Stimulated activated CD4-positive, alpha-beta T cell treated with anti-CD3 and anti-CD28 coated beads, TNF-alpha, amount 100 ng/mL, for 4 hours (primary cell): ENCODE measurements at regions not wholly inside any gene's neighbourhood (a gene's known extent, or its start where the extent isn't known, plus 50 kb on each side); places are given as distances from the start of the nearest gene placed in this dataset.
"Not testable (repeated sequence)": the region's sequence is repeated elsewhere in the genome, so short reads cannot be mapped to it uniquely, and the experiment has no call there.

Experiments
- DNase-seq, 3 experiments: peaks; one replicate each; pipeline ENCODE4 v3.0.0-alpha.2; 2020; ENCODE audit warnings: low read depth in 3 of 3

DNA sequence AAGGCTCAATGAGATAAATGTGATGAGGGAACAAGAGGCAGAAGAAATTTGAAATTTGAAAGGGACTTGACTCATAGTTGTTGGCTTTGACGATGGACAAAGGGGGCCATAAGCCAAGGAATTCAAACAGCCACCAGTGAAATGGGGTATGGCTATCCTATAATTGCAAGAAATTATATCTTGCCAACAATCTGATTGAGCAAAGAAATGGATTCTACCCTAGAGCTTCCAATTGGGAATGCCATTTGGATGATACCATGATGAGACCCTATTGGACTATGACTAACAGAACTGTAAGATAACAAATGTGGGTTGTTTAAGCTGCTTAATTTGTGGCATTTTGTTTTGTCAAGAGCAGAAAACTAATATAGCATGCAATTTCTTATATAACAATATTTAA lies 270.1 kb upstream of the ARSJ start:
- no peak for DNase-seq

DNA sequence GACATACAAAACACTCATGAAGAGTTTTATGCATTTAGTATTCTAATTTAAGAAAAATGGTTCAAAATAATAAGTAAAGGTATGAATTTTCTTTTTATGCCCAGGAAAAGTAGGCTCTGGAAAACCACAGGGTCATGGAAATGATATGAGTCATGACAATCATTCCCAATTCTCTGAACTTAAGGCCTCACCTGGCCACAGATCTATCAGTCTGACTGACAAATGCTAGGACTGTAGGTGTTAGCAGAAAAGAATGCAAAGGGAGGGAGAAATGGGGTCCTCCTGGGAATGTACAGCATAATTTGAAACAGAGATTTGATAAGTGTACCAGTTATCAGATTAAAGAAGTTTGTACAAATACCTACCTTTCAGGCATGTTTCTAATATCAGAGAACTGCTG lies 270.5 kb upstream of the ARSJ start:
- DNase-seq, result no peak

DNA sequence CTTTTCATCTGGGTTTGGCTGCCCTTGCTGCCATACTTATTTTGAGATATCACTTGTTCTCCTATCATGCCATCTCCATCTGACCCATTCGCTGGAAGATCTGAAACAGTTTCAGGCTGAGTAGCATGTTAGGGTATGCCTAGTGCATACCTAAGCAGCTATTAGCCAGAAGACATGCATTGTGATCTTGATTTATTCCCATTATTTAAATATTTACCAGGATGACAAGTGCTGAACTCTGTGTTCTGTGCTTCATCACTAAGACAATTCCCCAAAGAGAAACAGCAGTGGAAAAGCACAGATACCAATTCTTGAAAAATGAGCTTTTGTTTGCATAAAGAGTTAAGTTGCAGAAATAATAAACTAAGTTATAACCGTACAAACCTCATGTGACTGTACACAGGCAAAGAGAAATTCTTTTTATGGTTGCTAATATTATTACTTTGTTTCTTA lies 271.0 kb upstream of the ARSJ start:
- DNase-seq, result no peak

DNA sequence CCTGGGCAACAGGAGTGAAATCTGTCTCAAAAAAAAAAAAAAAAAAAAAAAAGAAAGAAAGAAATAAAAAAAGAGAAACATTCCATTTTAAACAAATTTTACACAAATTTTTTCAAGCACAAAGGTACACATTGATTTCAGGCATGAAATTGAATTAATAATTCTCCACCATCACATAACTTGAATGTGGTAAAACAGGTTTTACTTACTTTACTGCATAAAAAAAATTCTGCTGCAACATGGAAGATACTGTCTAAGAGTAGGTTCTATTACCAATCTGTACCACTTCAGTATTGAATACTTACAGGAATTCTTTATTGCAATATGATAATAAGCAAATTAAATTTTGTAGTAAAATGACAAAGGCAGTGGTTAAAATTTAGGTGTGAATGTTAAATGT lies 271.6 kb upstream of the ARSJ start:
- DNase-seq, result no peak

DNA sequence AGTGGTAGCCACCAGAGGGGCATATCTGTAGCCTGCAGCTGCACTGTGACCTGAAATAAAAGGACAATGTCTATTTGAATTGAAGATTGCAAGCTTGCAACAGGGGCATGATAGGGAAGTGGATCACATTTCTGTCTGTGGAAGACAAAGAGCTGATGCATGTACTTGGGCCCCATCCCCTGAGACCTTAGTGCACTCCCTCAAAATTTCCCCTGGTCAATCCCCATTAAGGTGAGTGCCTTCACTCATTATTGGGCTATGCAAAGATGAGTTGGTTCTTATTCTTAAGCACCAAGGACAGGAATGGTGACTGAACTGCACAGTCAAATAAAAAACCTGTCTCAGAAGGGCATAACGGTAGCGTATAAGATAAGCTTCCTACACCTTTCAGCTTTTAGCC lies 273.1 kb upstream of the ARSJ start:
- no peak for DNase-seq

DNA sequence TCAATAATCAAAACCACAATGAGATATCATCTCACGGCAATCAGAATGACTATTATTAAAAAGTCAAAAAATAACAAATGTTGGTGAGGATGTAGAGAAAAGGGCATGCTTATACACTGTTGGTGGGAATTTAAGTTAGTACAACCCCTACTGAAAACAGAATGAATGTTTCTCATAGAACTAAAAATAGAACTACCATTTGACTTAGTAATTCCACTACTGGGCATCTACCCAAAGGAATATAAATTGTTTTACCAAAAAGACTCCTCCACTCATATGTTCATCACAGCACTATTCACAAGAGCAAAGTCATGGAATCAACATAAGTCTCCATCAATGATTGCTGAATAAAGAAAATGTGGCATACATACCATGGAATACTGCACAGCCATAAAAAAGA lies 278.1 kb upstream of the ARSJ start:
- DNase-seq, result no peak

DNA sequence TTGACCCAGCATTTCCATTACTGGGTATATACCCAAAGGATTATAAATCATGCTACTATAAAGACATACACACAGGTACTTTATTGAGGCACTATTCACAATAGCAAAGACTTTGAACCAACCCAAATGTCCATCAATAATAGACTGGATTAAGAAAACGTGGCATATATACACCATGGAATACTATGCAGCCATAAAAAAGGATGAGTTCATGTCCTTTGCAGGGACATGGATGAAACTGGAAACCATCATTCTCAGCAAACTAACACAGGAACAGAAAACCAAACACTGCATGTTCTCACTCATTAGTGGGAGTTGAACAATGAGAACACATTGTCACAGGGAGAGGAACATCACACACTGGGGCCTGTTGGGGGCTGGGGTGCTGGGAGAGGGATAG lies 283.0 kb upstream of the ARSJ start:
- not testable (repeated sequence) for DNase-seq

DNA sequence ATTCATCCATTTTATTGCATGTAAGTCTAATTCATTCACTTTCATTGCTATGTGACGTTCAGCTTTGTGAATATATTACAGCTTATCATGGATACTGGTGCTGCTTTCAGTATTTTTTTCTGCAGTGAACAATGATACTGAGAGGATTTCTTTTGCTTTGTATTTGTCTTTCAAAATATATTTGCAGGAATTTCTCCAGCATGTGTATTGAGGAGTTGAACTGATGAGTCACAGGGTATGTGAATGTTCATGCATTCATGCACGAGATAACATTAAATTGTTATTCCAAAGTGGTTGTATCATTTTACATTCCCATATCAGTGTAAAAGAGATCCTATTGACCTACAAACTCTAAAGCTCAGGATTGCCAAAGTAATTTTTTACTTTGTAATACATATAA lies 283.8 kb upstream of the ARSJ start:
- no peak for DNase-seq

DNA sequence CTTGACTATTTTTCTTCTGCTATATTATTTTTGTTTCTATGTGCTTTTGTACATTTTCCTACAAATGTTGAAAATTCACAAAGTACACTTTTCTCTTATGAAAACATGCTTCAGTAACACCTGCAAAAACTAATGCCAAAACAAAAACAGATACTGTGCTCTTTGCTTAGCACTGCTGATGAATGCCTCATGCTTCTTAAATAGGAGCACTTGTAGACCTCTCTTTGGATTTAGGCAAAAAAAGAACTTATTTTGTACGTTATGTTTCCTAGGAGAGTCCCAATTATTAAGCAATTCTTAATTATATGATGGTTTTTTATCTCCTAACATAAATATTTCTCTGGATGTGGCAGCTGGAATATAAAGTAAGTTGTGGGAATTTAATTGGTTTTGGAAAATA lies 285.0 kb upstream of the ARSJ start:
- no peak for DNase-seq

DNA sequence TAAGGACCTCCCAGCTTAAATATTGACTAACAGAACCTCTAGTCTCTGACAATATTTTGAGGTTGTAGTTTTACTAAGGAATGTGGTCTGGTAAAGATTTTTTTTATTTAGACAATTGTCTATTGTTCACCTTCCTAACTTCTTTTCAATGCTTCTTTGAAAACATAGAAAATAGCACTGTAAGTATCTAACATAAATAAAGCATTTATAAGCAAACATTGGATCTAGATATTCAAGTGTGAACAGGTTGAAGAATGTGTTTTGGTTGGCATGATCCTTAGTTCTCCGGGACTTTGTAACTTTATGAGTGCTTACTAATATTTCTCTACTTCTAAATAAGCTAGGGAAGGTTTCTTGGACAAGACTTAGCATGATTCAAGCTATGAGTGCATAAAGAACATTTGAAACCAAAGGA lies 285.4 kb upstream of the ARSJ start:
- no peak for DNase-seq

DNA sequence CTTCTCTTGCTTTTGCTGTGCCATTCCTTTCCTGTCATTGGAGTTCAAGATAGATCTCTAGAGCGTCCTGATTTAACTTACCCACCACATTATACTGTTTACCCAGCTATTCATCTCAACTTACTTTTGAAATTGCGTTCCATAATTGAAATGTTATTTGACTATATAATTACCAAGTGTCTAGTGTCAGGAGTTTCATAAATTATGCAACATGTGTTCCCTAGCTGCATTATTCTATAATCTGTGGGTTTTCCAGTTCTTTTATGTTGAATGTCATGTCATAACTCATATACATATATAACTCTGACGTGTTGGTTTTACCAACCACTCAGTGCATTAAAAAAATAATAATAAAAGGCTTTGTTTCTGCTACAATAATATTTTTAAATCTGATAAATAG lies 285.9 kb upstream of the ARSJ start:
- no peak for DNase-seq

DNA sequence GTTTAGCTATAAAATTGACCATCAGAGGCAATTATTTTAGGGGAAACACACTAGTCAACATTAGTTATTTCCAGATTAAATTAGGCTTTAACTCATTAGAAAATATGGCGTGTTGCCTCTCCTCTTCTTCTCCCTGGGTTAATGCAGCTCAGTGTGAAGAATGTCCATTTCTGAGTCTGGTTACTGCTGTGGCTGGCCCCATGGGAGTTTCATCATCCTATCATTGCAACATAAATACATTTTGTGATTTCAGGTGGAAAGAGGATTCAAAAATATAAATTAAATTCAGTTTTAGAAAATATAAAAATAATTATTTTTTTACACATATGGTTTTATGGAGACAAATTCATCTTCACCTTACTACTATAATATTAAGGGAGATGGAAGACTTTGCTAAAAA lies 288.5 kb upstream of the ARSJ start:
- DNase-seq, result no peak

DNA sequence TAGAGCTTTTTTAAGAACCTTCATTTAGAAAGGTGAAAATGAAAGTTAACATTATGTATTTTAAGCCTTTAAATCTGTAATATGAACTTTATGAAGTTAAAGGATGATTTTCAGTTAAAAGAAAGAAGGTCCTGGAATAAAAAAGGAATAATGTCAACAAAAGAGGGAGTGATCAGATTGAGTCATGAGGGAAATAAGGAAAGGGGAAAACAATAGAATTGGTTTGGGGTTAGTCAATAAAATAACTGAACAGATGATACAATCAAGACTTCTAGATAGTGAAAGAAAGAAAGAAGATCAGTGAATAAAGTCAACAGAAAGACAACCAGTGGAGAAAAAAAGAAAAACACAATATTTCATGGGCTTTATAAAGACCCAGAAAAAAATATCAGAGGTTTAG lies 291.6 kb upstream of the ARSJ start:
- no peak for DNase-seq

DNA sequence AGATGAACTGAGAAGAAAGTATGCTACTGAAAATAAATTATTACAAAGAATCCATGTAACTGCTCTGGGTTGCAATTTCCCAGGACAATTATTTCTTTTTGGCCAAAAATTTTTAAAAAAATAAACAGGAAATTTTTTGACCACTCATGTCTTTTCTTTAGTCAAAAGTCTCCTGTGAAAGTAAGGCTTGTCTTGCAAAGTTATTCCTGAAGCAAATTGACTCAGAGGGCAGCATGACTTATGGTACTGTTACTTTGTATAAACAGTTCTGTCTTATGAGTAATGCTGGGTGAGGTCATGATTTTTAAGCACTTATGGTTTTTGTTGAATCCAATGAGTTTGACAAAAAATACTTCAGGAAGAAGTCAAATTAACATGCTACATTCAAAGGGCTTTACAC lies 292.8 kb upstream of the ARSJ start:
- no peak for DNase-seq

DNA sequence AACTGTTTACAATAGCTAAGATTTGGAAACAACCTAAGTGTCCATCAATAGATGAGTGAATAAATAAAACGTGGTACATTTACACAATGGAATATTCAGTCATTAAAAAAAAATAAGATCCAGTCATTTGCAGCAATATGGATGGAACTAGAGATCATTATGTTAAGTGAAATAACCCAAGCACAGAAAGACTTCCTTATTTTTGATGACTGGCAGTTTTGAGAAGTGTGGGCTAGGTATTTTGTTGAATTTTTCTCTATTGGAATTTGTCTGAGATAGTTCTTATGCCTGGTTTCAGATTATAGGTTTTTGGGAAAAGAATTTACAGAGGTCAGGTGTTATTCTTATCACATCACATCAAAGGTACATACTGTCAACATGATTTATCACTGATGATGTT lies 293.8 kb upstream of the ARSJ start:
- no peak for DNase-seq

DNA sequence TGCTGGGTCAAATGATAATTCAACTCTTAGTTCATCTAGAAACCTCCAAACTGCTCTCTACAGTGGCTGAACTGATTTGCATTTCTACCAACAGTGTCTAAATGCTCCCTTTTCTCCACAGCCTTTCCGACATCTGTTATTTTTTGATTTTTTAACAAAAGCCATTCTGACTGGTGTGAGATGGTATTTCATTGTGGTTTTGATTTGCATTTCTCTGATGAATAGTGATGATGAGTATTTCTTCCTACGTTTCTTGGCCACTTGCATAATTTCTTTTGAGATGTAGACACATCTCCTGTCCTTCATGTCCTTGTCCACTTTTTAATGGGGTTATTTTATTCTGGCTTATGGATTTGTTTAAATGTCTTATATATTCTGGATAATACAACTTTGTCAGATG lies 298.2 kb upstream of the ARSJ start:
- DNase-seq, result no peak

DNA sequence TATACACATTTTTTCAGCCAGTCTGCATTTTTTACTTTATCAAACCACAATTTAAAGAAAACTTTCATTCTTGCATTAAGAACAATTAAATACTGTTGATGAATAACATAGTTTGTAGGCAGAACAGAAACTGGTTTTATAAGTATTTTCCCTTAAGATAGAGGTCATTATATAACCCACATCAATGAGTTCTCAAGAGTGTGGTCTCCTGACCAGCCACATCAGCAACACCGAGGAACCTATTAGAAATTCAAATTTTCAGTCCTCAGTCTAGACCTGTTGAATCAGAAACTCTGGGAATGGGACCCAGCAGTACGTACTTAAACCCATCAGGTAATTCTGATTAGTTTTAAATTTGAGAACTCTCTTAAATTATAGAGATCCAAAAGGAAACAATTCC lies 299.6 kb upstream of the ARSJ start:
- DNase-seq, result no peak

DNA sequence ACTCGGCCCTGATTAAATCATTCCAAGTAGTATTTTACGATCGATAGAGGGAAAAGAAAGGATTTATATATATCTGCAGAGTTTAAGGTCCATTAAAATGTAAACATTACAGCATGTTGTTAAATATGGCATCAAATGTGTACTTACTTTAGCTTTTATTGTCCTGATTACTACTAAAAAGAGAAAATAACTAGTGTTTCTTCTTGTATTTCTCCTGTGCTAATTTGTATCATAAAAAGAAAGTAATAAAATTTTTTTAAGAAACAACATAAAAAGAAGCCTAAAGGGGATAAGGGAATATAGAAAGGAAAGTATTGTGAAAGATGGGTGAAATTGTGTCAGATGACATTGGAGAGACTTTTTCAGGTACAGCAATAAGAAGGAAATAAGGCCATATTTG lies 300.3 kb upstream of the ARSJ start:
- no peak for DNase-seq

DNA sequence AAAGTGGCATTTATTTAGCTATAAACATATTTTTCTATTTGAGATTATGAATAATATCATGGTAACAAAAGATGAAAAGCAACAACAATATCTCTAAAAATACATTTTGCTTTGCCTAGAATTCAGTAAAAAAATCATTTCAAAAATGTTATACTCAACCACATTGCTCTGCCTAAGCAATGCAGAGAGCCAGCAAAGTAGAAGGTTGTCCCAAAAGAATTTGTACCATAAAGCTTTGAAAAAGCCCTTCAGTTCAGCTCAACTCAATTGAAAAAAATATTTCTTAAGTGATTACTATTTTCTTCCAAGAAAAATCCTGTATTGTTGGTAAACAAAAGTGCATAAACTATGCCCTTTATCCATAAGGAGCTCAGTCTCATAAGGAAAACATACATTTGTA lies 301.2 kb upstream of the ARSJ start:
- no peak for DNase-seq

DNA sequence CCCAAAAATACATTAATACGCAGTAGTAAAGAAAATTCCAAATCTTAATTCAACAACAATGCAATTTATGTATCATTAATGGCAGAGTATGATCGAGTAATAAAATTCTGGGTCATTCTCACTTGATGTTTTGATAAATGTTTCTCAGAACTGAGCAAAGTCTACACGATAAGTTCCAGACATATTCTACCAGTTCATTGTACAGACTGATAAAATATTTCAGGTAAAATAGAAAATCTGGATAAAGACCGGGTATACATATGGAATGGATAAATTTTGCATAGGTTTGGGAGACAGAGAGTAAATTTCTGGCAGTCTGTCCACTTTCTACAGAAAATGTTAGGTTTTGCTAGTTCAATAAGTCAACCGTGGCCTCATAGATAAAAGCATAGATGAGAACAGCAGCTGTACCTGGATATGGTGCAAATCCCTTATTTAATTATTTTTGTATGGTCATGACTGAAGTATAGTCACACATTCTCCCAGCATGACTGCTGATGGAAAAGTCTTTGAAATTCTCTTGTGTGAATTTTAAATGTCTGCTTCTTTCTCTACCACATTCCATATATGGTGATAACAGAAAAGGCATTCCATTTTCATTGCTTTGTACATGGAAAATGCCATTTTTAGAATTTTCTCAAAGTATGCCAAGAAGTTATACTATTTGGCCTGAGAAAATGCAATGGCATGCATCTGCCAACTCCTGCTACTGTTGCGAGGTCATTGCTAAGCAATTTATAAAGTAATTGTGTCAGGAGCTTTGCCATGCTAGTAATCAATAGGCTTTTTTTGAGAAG lies 301.9 kb upstream of the ARSJ start:
- no peak for DNase-seq

DNA sequence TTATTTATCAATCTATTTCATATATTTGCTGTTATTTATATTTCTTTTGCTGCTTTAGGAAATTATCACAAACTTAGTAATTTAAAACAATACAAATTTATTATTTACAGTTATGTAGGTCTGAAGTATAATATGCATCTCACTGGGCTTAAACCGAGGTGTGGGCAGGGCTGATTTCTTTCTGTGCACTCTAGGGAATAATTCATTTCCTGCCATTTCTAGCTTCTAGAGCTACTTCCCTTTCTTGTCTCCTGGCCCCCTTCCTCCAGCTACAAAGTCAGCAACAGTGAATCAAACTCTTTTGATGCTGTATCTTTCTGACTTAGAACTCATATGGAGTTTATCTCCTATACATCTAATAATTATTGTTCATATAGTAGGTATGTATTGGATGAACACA lies 303.5 kb upstream of the ARSJ start:
- no peak for DNase-seq

DNA sequence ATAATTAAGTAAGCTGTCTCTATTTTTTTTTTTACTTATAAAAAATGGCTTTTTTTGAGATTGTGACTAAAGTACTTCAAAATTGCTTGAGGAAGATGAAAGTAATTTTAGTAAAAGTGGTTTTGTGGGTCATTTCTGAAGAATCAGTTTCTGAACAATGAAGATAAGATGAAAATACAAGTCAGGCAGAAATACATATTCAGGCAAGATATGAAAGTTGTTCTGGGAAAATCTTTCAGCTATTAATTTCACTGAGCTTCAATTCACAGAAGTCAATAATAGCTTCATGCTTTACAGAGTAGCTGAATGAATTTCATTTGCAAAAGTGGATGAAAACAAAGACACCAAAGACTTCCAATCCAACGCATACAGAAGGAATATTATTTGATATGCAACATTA lies 305.2 kb upstream of the ARSJ start:
- no peak for DNase-seq

DNA sequence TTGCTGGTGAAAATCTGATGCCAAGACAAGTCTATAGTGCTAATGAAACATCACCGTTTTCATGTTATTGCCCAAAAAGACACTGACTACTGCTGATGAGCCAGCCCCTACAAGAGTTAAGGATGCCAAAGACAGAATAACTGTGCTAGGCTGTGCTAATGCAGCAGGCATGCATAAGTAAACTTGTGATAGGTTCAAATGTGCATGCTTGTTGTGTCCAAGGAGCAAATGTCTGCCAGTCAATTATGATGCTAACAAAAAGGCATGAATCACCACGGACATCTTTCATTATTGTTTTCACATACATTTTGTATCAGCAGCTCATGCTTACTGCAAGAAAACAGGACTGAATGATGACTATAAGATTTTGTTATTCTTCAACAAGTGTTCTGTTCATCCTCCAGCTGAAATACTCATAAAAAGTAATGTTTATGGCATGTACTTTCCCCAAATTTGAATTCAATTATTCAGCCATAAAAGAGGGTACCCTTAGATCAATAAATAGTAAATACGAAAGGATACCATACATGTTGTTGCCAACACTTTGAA lies 306.9 kb upstream of the ARSJ start:
- no peak for DNase-seq
